Right lobe of liver (tissue), 4 donors: ENCODE measurements at regions not wholly inside any gene's neighbourhood (a gene's known extent, or its start where the extent isn't known, plus 50 kb on each side); places are given as distances from the start of the nearest gene placed in this dataset.

Experiments used
- POLR2A ChIP-seq: fragments of 450-650 bp; IDR thresholded peaks from one replicate; pipeline ENCODE4 v1.6.1; 2017; ENCODE audit warnings: antibody characterized with exemption, mild to moderate bottlenecking
- TF ChIP-seq, protein P1 (sequence below), 4 donors: fragments of 200-600 bp in 3 of 4; fragments of 450-650 bp in 1 of 4; IDR thresholded peaks; one replicate each; pipeline versions ENCODE4 v1.5.1 to v1.8.0; 2016 to 2022; ENCODE audit warnings: antibody characterized with exemption in 4 of 4, mild to moderate bottlenecking in 2 of 4
- donor health status: DM: no; HTN: no; CAD: no.
- donor health status: DM: no; HTN: no; CAD: no.
- donor health status: DM: no; HTN: yes; CAD: no.

DNA sequence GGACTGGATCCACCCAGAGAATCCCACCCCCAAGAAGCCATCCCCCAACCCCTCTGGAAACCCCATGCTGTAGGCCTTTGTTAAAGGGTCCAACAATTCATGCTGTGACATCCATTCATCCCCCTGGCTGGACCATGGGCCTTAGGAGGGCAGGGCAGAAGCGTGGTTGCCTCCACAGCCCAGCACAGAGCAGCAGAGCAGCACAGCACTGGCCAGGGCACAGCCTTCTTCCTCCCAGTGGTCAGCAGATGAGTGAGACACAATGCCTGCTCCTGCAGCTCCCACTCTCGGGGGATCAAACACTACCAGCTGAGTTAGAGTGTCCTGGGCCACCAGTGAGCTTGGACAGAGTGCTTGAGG, 84.5 kb upstream of the LINC01488 start:
- TF ChIP-seq, protein P1, sequence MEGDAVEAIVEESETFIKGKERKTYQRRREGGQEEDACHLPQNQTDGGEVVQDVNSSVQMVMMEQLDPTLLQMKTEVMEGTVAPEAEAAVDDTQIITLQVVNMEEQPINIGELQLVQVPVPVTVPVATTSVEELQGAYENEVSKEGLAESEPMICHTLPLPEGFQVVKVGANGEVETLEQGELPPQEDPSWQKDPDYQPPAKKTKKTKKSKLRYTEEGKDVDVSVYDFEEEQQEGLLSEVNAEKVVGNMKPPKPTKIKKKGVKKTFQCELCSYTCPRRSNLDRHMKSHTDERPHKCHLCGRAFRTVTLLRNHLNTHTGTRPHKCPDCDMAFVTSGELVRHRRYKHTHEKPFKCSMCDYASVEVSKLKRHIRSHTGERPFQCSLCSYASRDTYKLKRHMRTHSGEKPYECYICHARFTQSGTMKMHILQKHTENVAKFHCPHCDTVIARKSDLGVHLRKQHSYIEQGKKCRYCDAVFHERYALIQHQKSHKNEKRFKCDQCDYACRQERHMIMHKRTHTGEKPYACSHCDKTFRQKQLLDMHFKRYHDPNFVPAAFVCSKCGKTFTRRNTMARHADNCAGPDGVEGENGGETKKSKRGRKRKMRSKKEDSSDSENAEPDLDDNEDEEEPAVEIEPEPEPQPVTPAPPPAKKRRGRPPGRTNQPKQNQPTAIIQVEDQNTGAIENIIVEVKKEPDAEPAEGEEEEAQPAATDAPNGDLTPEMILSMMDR (IDR thresholded peaks at IDR 0.05): no peak
- no peak for TF ChIP-seq POLR2A
